Peyer's patch (tissue), 4 donors: ENCODE measurements at regions not wholly inside any gene's neighbourhood (a gene's known extent, or its start where the extent isn't known, plus 50 kb on each side); places are given as distances from the start of the nearest gene placed in this dataset.

Source experiments
- DNase-seq, 3 donors: peaks; one replicate each; pipeline ENCODE4 v3.0.0-alpha.2; 2017 to 2019
- H3K27ac ChIP-seq, 4 donors: fragments of 200-600 bp; sonication (generic); one replicate each; pipeline ENCODE4 v1.5.1; 2016 to 2019
- H3K27me3 ChIP-seq, 2 donors: fragments of 200-600 bp; sonication (generic); one replicate each; pipeline ENCODE4 v1.5.1; 2019
- H3K36me3 ChIP-seq, 3 donors: fragments of 200-600 bp; sonication (generic); one replicate each; pipeline ENCODE4 v1.5.1; 2016 to 2019
- H3K4me1 ChIP-seq, 4 donors: fragments of 200-600 bp; sonication (generic); one replicate each; pipeline ENCODE4 v1.5.1; 2016 to 2019
- H3K4me3 ChIP-seq, 4 donors: fragments of 200-600 bp; sonication (generic); 1 replicate in 3 of 4; 2 replicates in 1 of 4; pipeline ENCODE4 v1.5.1; 2016 to 2019; ENCODE audit warnings: mild to moderate bottlenecking in 1 of 4
- H3K9me3 ChIP-seq, 4 donors: fragments of 200-600 bp; sonication (generic); one replicate each; pipeline ENCODE4 v1.5.1; 2016 to 2019; ENCODE audit warnings: mild to moderate bottlenecking in 1 of 4
- CTCF ChIP-seq, 6 experiments: fragments of 450-650 bp in 4 of 6; fragments of 200-600 bp in 2 of 6; sonication (generic) in 1 of 6; IDR thresholded peaks; one replicate each; pipeline ENCODE4 v1.5.1; 2017 to 2019; ENCODE audit warnings: antibody characterized with exemption in 6 of 6, mild to moderate bottlenecking in 3 of 6, moderate library complexity in 1 of 6
- POLR2A ChIP-seq, 2 donors: fragments of 450-650 bp; IDR thresholded peaks; one replicate each; pipeline ENCODE4 v1.5.1; 2017; ENCODE audit warnings: antibody characterized with exemption in 2 of 2, mild to moderate bottlenecking in 2 of 2, moderate library complexity in 2 of 2

GRCh38 chr6:148053209-148053608, 289.4 kb upstream of the SASH1 start:
- no peak for DNase-seq
- TF ChIP-seq CTCF (IDR thresholded peaks at IDR 0.05), result no peak
- TF ChIP-seq POLR2A (IDR thresholded peaks at IDR 0.05), result no peak

GRCh38 chr6:148053796-148054195, 288.8 kb upstream of the SASH1 start:
- H3K27me3 ChIP-seq, result no peaks in the 10 kb centered on the region
- no peak for TF ChIP-seq CTCF (IDR thresholded peaks at IDR 0.05)
- TF ChIP-seq POLR2A (IDR thresholded peaks at IDR 0.05), result no peak
- no peaks in the 10 kb centered on the region for H3K4me1 ChIP-seq
- H3K36me3 ChIP-seq, result no peaks in the 10 kb centered on the region
- no peaks in the 10 kb centered on the region for H3K9me3 ChIP-seq
- H3K27ac ChIP-seq, result no peak overlapping the region
- no peak overlapping the region for H3K4me3 ChIP-seq
- no peak for DNase-seq

More at GRCh38 chr6:148053209-148053608, 289.4 kb upstream of the SASH1 start:
- Histone ChIP-seq H3K9me3 (no peaks in the 10 kb centered on the region), H3K4me1 (no peaks in the 10 kb centered on the region), H3K27ac (no peak overlapping the region), H3K27me3 (no peaks in the 10 kb centered on the region), H3K36me3 (no peaks in the 10 kb centered on the region), H3K4me3 (no peak overlapping the region)

- no peaks in the 10 kb centered on the region for H3K36me3 ChIP-seq
- no peaks in the 10 kb centered on the region for H3K9me3 ChIP-seq
- H3K4me3 ChIP-seq, result no peak overlapping the region
- H3K27ac ChIP-seq, result no peak overlapping the region
- no peak for DNase-seq
- no peaks in the 10 kb centered on the region for H3K4me1 ChIP-seq
- TF ChIP-seq CTCF (IDR thresholded peaks at IDR 0.05) (no peak), POLR2A (IDR thresholded peaks at IDR 0.05) (no peak)
- no peaks in the 10 kb centered on the region for H3K27me3 ChIP-seq
These were observed 288.4 kb upstream of the SASH1 start for GRCh38 chr6:148054219-148054618.

GRCh38 chr6:148055419-148055818, 287.2 kb upstream of the SASH1 start:
- no peaks in the 10 kb centered on the region for H3K27me3 ChIP-seq
- H3K4me3 ChIP-seq, result no peak overlapping the region
- no peak for TF ChIP-seq POLR2A (IDR thresholded peaks at IDR 0.05)
- no peak for TF ChIP-seq CTCF (IDR thresholded peaks at IDR 0.05)
- no peaks in the 10 kb centered on the region for H3K36me3 ChIP-seq
- no peak overlapping the region for H3K27ac ChIP-seq
- no peaks in the 10 kb centered on the region for H3K4me1 ChIP-seq
- no peak for DNase-seq
- H3K9me3 ChIP-seq, result peaks cover 0 to 9% (median 4%) of the 10 kb centered on the region in 4 donors

- no peaks in the 10 kb centered on the region for H3K36me3 ChIP-seq
- TF ChIP-seq POLR2A (IDR thresholded peaks at IDR 0.05) (no peak), CTCF (IDR thresholded peaks at IDR 0.05) (no peak)
- H3K4me1 ChIP-seq, result no peaks in the 10 kb centered on the region
- no peak overlapping the region for H3K27ac ChIP-seq
- H3K4me3 ChIP-seq, result no peak overlapping the region
- peaks cover 0 to 9% (median 4%) of the 10 kb centered on the region in 4 donors for H3K9me3 ChIP-seq
- DNase-seq, result no peak
- H3K27me3 ChIP-seq, result no peaks in the 10 kb centered on the region
These were observed 282.8 kb upstream of the SASH1 start for GRCh38 chr6:148059869-148060268.
